Rectal smooth muscle tissue (tissue), 1 donor: ENCODE measurements at regions not wholly inside any gene's neighbourhood (a gene's known extent, or its start where the extent isn't known, plus 50 kb on each side); places are given as distances from the start of the nearest gene placed in this dataset.

ENCODE experiments used
- H3K27ac ChIP-seq: one replicate; pipeline ENCODE4 v1.7.0; 2013; ENCODE audit warnings: low read depth, low read length, inconsistent platforms
- H3K27me3 ChIP-seq: one replicate; pipeline ENCODE4 v1.7.0; 2013; ENCODE audit warnings: low read length; ENCODE audit not compliant: control insufficient read depth, insufficient read depth
- H3K36me3 ChIP-seq: one replicate; pipeline ENCODE4 v1.7.0; 2013; ENCODE audit warnings: low read length; ENCODE audit not compliant: control insufficient read depth, insufficient read depth
- H3K4me1 ChIP-seq: one replicate; pipeline ENCODE4 v1.7.0; 2013; ENCODE audit warnings: low read length; ENCODE audit not compliant: control insufficient read depth, insufficient read depth
- H3K4me3 ChIP-seq: one replicate; pipeline ENCODE4 v1.7.0; 2013; ENCODE audit warnings: low read length
- H3K9ac ChIP-seq: one replicate; pipeline ENCODE4 v1.7.0; 2013; ENCODE audit warnings: low read length

GRCh38 chr16:64498363-64498762, 623.5 kb downstream of the CDH11 start:
- Histone ChIP-seq H3K36me3 (no peaks in the 10 kb centered on the region), H3K9ac (no peak overlapping the region), H3K4me1 (no peaks in the 10 kb centered on the region), H3K27ac (no peak overlapping the region), H3K27me3 (no peaks in the 10 kb centered on the region), H3K4me3 (no peak overlapping the region)

DNA sequence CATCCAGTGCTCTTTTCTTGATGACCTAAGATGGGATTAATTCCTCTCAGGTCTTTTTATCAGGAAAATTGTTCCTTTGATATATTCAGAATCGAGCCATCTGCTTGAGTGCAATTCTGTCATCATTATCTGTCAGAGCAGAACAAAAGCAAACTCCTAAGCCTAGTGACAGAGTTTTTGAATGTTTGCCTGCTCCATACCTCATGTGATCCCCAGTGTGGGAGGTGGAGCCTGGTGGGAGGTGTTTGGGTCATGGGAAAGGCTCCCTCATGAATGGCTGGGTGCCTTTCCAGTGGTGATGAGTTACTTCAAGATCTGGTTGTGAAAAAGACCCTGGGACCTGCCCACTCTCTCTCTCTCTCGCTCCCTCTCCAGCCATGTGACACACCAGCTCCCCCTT, 628.2 kb downstream of the CDH11 start:
- H3K9ac ChIP-seq: no peak overlapping the region
- no peak overlapping the region for H3K4me3 ChIP-seq
- no peak overlapping the region for H3K27ac ChIP-seq
- no peaks in the 10 kb centered on the region for H3K27me3 ChIP-seq
- H3K36me3 ChIP-seq: no peaks in the 10 kb centered on the region
- no peaks in the 10 kb centered on the region for H3K4me1 ChIP-seq

DNA sequence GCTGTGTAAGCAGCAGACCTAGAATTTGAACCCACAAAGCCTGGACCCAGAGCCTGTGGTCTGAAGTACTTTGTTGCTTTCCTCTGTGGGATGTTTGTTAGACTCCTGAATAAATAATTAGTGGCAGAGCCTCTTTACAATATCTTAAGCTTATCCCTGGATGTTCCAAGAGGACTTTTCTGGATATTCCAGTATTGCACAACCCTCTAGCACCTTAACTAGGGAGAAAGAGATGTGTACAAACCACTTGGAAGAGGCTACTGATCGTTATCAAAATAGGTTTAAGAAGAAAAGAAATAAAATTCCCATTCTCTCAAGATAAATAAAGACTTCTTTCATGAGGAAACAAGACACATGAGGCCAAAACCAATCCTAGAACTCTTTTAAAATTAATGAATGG, 632.4 kb downstream of the CDH11 start:
- H3K4me3 ChIP-seq: no peak overlapping the region
- H3K27ac ChIP-seq: no peak overlapping the region
- no peaks in the 10 kb centered on the region for H3K27me3 ChIP-seq
- H3K36me3 ChIP-seq: no peaks in the 10 kb centered on the region
- no peaks in the 10 kb centered on the region for H3K4me1 ChIP-seq
- no peak overlapping the region for H3K9ac ChIP-seq

DNA sequence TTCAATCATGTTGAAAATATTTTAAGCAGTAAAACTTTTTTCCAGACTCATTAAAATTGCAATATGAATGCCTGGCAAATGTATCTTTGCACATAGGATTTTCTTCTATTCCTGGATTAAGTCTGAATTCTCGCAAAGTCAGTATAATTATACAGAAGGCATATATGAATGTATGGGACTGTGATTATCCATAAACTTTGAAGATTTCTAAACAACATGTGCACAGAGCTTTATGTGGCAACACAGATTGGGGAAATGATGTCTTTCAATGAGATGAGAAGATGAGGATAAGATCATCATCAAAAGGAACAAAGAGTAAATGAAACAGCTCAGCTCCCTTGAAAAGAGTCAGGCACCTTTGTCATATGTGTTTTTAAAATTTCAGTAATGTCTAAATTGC, 635.3 kb downstream of the CDH11 start:
- no peaks in the 10 kb centered on the region for H3K36me3 ChIP-seq
- H3K27me3 ChIP-seq: no peaks in the 10 kb centered on the region
- no peak overlapping the region for H3K4me3 ChIP-seq

DNA sequence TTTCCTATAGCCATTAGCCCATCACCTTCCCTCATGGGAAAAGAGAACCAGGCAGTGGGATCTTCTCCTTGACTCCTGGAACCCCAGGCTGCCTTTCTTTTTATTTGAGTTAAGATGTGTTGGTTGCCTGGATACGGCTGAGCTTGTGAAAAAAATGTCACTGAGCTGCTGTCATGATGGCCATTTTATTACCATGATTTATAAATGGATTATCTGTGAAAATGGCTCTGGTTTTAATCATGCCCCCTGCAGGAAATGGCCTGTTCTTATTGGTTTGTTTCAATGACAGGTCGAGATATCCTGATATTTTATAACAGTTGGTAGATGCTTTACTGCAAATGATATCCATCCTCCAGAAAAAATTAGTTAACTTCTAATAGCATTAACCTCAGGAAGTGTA, 640.4 kb downstream of the CDH11 start:
- Histone ChIP-seq H3K9ac (no peak overlapping the region), H3K27me3 (no peaks in the 10 kb centered on the region), H3K36me3 (no peaks in the 10 kb centered on the region), H3K4me3 (no peak overlapping the region), H3K4me1 (peaks cover 3% of the 10 kb centered on the region), H3K27ac (no peak overlapping the region)

More for the DNA sequence above, 635.3 kb downstream of the CDH11 start:
- Histone ChIP-seq H3K4me1 (no peaks in the 10 kb centered on the region), H3K9ac (no peak overlapping the region), H3K27ac (no peak overlapping the region)

GRCh38 chr16:64478252-64478906, 643.5 kb downstream of the CDH11 start:
- H3K27ac ChIP-seq: no peak overlapping the region
- no peaks in the 10 kb centered on the region for H3K27me3 ChIP-seq
- H3K4me1 ChIP-seq: peaks cover 4% of the 10 kb centered on the region
- H3K4me3 ChIP-seq: no peak overlapping the region
- no peaks in the 10 kb centered on the region for H3K36me3 ChIP-seq
- no peak overlapping the region for H3K9ac ChIP-seq

- H3K9ac ChIP-seq: no peak overlapping the region
- no peaks in the 10 kb centered on the region for H3K27me3 ChIP-seq
- H3K36me3 ChIP-seq: no peaks in the 10 kb centered on the region
- no peak overlapping the region for H3K27ac ChIP-seq
- H3K4me1 ChIP-seq: peaks cover 4% of the 10 kb centered on the region
- H3K4me3 ChIP-seq: no peak overlapping the region
Observed at GRCh38 chr16:64475627-64476351, 646.1 kb downstream of the CDH11 start.

DNA sequence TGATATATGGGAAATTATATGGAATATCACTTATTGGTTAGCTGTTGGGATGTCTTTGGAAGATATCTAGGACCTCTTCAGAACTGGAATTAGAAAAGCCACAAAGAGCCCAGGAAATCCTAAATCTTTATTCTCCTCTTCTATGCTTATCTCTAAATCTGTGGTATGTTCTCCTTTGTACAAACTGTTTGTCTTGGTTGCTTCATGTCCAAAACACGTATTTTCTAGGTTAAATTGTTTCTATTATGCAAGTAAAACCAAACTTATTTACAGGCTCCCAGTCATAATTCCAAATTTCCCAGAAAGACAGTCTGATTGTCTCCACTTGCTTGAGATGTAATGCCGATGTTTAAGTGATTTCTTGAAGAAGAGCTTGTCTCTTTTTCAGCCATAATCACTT, 650.9 kb downstream of the CDH11 start:
- H3K4me3 ChIP-seq: no peak overlapping the region
- H3K36me3 ChIP-seq: no peaks in the 10 kb centered on the region
- no peaks in the 10 kb centered on the region for H3K27me3 ChIP-seq
- H3K9ac ChIP-seq: no peak overlapping the region
- no peaks in the 10 kb centered on the region for H3K4me1 ChIP-seq
- no peak overlapping the region for H3K27ac ChIP-seq

GRCh38 chr16:64469906-64470702, 651.8 kb downstream of the CDH11 start:
- Histone ChIP-seq H3K4me1 (no peaks in the 10 kb centered on the region), H3K9ac (no peak overlapping the region), H3K27ac (no peak overlapping the region), H3K4me3 (no peak overlapping the region), H3K36me3 (no peaks in the 10 kb centered on the region), H3K27me3 (no peaks in the 10 kb centered on the region)

DNA sequence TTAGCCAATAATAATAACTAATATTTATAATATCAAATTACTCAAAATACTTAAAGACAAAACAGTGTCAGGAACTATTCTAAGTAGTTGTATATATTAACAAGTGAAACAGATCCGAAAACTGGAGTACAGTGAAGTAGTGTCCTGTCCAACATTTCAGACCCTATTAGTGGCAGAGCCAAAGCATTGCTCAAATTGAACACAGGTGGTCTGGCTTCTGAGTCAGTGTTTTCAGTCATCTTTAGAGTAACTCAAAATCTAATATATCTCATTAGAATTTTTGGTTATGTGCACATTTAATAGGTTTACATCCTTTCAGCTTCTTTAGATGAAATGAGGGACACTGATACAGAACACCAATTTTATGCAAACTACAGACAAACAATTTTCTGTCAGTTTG, 652.5 kb downstream of the CDH11 start:
- H3K4me3 ChIP-seq: no peak overlapping the region
- no peaks in the 10 kb centered on the region for H3K27me3 ChIP-seq
- H3K36me3 ChIP-seq: no peaks in the 10 kb centered on the region
- H3K27ac ChIP-seq: no peak overlapping the region
- H3K9ac ChIP-seq: no peak overlapping the region
- no peaks in the 10 kb centered on the region for H3K4me1 ChIP-seq

GRCh38 chr16:64468515-64469090, 653.3 kb downstream of the CDH11 start:
- H3K36me3 ChIP-seq: no peaks in the 10 kb centered on the region
- H3K27me3 ChIP-seq: no peaks in the 10 kb centered on the region
- no peak overlapping the region for H3K27ac ChIP-seq
- no peaks in the 10 kb centered on the region for H3K4me1 ChIP-seq
- H3K9ac ChIP-seq: no peak overlapping the region
- H3K4me3 ChIP-seq: no peak overlapping the region

- H3K27ac ChIP-seq: no peak overlapping the region
- H3K36me3 ChIP-seq: no peaks in the 10 kb centered on the region
- H3K9ac ChIP-seq: no peak overlapping the region
- no peaks in the 10 kb centered on the region for H3K4me1 ChIP-seq
- no peaks in the 10 kb centered on the region for H3K27me3 ChIP-seq
- H3K4me3 ChIP-seq: no peak overlapping the region
Observed at GRCh38 chr16:64459821-64460220, 662.0 kb downstream of the CDH11 start.
